Hepatocyte (in vitro differentiated cells): ENCODE measurements at regions not wholly inside any gene's neighbourhood (a gene's known extent, or its start where the extent isn't known, plus 50 kb on each side); places are given as distances from the start of the nearest gene placed in this dataset.

Experiments used
- DNase-seq: peaks from one replicate; pipeline ENCODE4 v3.0.0-alpha.2; 2016; ENCODE audit warnings: low spot score
- H2AFZ ChIP-seq: fragments of 200-600 bp; sonication (generic); 2 replicates; pipeline ENCODE4 v1.6.0; 2016; ENCODE audit warnings: antibody characterized with exemption, mild to moderate bottlenecking
- H3K27ac ChIP-seq: fragments of 200-600 bp; sonication (generic); 2 replicates; pipeline ENCODE4 v1.5.1; 2016; ENCODE audit warnings: mild to moderate bottlenecking
- H3K27me3 ChIP-seq: fragments of 200-600 bp; sonication (generic); 2 replicates; pipeline ENCODE4 v1.6.1; 2016
- H3K36me3 ChIP-seq: fragments of 200-600 bp; sonication (generic); replicated peaks from 2 replicates; pipeline ENCODE4 v1.5.1; 2016; ENCODE audit warnings: low read depth; ENCODE audit not compliant: insufficient read depth
- H3K4me1 ChIP-seq: fragments of 200-600 bp; sonication (generic); 2 replicates; pipeline ENCODE4 v1.5.1; 2016; ENCODE audit warnings: mild to moderate bottlenecking, moderate library complexity; ENCODE audit not compliant: insufficient read depth
- H3K4me2 ChIP-seq: fragments of 200-600 bp; sonication (generic); 2 replicates; pipeline ENCODE4 v1.6.0; 2016
- H3K4me3 ChIP-seq: fragments of 200-600 bp; sonication (generic); 2 replicates; pipeline ENCODE4 v1.5.1; 2016; ENCODE audit warnings: mild to moderate bottlenecking
- H3K79me2 ChIP-seq: fragments of 200-600 bp; sonication (generic); 2 replicates; pipeline ENCODE4 v1.6.0; 2017; ENCODE audit warnings: mild to moderate bottlenecking
- H3K9me2 ChIP-seq: fragments of 200-600 bp; sonication (generic); replicated peaks from 2 replicates; pipeline ENCODE4 v1.6.0; 2017; ENCODE audit warnings: mild to moderate bottlenecking; ENCODE audit not compliant: insufficient read depth
- H3K9me3 ChIP-seq: fragments of 200-600 bp; sonication (generic); 2 replicates; pipeline ENCODE4 v1.5.1; 2016; ENCODE audit warnings: low read depth, mild to moderate bottlenecking
- H4K20me1 ChIP-seq: fragments of 200-600 bp; sonication (generic); 2 replicates; pipeline ENCODE4 v1.6.0; 2016; ENCODE audit warnings: mild to moderate bottlenecking; ENCODE audit not compliant: insufficient read depth, poor library complexity, severe bottlenecking
- EZH2 ChIP-seq: fragments of 200-600 bp; sonication (generic); IDR thresholded peaks from 2 replicates; pipeline ENCODE4 v1.6.1; 2016; ENCODE audit warnings: antibody characterized with exemption, mild to moderate bottlenecking, borderline replicate concordance
- EZH2phosphoT487 ChIP-seq: fragments of 200-600 bp; sonication (generic); IDR thresholded peaks from one replicate; pipeline ENCODE4 v1.6.1; 2018; ENCODE audit warnings: antibody characterized with exemption, mild to moderate bottlenecking, low read depth, moderate library complexity; ENCODE audit not compliant: unreplicated experiment, severe bottlenecking
- WGBS: methylation state at CpG from one replicate; pipeline ENCODE4 v1.1.6; 2016; ENCODE audit warnings: low lambda C conversion rate; ENCODE audit errors: missing lambda C conversion rate; 5-methylcytosine and 5-hydroxymethylcytosine counted together
- TF ChIP-seq, protein P1 (sequence below): fragments of 200-600 bp; sonication (generic); IDR thresholded peaks from 2 replicates; pipeline ENCODE4 v1.5.1; 2016; ENCODE audit warnings: antibody characterized with exemption, mild to moderate bottlenecking; ENCODE audit not compliant: poor library complexity

DNA sequence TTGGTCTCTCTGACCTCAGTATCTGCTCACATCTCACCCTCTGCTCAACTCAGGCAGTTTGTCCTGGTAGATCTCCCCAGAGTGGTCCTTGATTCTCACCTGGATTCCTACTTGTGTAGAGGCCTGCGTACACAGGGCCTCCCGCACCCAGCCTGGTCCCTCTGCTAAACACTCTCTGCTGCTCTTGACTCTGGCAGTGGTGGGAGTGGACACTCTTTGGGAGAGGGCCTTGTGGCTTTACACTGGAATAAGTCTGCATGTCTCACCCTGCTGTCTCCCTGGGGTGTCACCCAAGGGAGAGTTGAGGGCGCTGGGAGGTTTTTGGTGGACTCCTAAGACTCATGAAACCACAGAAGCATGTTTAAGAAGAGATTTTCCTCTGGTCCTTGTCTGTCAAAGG is 57.3 kb upstream of the ECI2 start:
- H3K4me1 ChIP-seq = no peaks in the 10 kb centered on the region
- H3K36me3 ChIP-seq = no peaks in the 10 kb centered on the region
- H3K27me3 ChIP-seq = no peaks in the 10 kb centered on the region
- H4K20me1 ChIP-seq = no peaks in the 10 kb centered on the region
- TF ChIP-seq, protein P1, sequence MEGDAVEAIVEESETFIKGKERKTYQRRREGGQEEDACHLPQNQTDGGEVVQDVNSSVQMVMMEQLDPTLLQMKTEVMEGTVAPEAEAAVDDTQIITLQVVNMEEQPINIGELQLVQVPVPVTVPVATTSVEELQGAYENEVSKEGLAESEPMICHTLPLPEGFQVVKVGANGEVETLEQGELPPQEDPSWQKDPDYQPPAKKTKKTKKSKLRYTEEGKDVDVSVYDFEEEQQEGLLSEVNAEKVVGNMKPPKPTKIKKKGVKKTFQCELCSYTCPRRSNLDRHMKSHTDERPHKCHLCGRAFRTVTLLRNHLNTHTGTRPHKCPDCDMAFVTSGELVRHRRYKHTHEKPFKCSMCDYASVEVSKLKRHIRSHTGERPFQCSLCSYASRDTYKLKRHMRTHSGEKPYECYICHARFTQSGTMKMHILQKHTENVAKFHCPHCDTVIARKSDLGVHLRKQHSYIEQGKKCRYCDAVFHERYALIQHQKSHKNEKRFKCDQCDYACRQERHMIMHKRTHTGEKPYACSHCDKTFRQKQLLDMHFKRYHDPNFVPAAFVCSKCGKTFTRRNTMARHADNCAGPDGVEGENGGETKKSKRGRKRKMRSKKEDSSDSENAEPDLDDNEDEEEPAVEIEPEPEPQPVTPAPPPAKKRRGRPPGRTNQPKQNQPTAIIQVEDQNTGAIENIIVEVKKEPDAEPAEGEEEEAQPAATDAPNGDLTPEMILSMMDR = no peak
- TF ChIP-seq EZH2phosphoT487 = no peak
- TF ChIP-seq EZH2 = no peak
- DNase-seq = no peak
- H3K4me3 ChIP-seq = no peak overlapping the region
- no peaks in the 10 kb centered on the region for H3K79me2 ChIP-seq
- WGBS = 90% methylated on average over 3 of the region's 3 CpGs
- H3K4me2 ChIP-seq = no peak overlapping the region
- H2AFZ ChIP-seq = no peak overlapping the region
- no peaks in the 10 kb centered on the region for H3K9me3 ChIP-seq
- no peak overlapping the region for H3K27ac ChIP-seq
- H3K9me2 ChIP-seq = no peaks in the 10 kb centered on the region

DNA sequence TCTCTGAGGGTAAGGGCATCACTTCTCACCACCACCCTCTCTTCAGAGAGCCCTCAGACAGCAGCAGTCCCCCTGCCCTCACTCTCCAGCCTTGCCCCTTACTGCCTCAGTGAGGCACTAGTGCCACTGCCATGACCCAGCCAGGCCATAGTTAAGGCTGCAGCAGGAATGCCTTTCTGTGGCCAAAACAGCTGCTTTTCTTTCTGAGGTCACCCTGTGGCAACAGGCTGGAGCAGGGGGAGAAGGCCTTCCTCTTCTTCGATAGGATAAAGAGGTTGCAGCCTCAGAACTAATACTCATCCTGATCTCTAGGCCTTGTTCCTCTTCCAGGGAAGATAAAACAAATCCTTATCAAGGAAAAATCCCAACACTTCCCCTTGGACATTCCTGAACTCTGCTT is 56.8 kb upstream of the ECI2 start:
- Histone ChIP-seq H3K4me1 (no peaks in the 10 kb centered on the region), H3K79me2 (no peaks in the 10 kb centered on the region), H4K20me1 (no peaks in the 10 kb centered on the region), H3K36me3 (no peaks in the 10 kb centered on the region), H3K9me3 (no peaks in the 10 kb centered on the region), H3K4me2 (no peak overlapping the region), H3K4me3 (no peak overlapping the region), H3K27me3 (no peaks in the 10 kb centered on the region), H3K27ac (no peak overlapping the region), H2AFZ (no peak overlapping the region), H3K9me2 (no peaks in the 10 kb centered on the region)
- WGBS = 94% methylated on average over 1 of the region's 1 CpG
- TF ChIP-seq EZH2 (no peak), EZH2phosphoT487 (no peak)
- TF ChIP-seq, protein P1 = no peak
- DNase-seq = no peak

DNA sequence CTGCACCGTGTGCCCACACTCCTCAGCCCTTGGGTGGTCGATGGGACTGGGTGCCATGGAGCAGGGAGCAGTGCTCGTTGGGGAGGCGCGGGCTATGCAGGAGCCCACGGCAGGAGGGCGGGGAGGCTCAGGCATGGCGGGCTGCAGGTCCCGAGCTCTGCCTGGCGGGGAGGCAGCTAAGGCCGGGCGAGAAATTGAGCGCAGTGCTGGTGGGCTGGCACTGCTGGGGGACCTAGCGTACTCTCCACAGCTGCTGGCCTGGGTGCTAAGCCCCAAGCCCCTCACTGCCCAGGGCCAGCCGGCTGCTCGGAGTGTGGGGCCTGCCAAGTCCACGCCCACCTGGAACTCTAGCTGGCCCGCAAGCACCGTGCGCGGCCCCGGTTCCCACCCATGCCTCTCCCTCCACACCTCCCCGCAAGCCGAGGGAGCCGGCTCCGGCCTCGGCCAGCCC is 55.9 kb upstream of the ECI2 start:
- Histone ChIP-seq H3K4me2 (no peak overlapping the region), H3K9me3 (no peaks in the 10 kb centered on the region), H3K27me3 (no peaks in the 10 kb centered on the region), H3K79me2 (no peaks in the 10 kb centered on the region), H4K20me1 (no peaks in the 10 kb centered on the region), H3K4me1 (no peaks in the 10 kb centered on the region), H3K36me3 (no peaks in the 10 kb centered on the region), H3K4me3 (no peak overlapping the region), H3K9me2 (no peaks in the 10 kb centered on the region), H2AFZ (no peak overlapping the region), H3K27ac (no peak overlapping the region)
- WGBS = 95% methylated on average over 14 of the region's 27 CpGs
- DNase-seq = no peak
- TF ChIP-seq EZH2 = no peak

DNA sequence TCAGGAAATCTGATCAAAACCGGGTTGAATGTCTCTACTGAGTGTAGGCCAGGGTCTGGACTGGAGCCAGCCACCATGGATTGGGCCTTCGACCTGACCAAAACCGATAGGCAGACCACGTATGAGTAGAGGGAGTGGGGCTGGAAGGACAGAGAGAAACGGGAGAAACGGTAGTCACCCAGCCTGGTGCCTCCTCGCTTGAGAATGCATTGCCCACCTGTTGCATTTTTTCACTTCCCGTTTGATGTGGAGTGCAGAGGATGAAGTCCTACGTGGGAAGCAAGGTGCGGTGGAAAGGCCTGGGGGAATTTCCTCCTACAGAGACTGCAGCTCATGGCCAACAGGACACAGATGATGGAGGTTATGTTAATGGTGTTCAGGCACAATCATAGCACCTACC is 53.9 kb upstream of the ECI2 start:
- TF ChIP-seq EZH2phosphoT487 (no peak), EZH2 (no peak)
- Histone ChIP-seq H3K4me1 (no peaks in the 10 kb centered on the region), H2AFZ (no peak overlapping the region), H4K20me1 (no peaks in the 10 kb centered on the region), H3K79me2 (no peaks in the 10 kb centered on the region), H3K27me3 (no peaks in the 10 kb centered on the region), H3K9me2 (no peaks in the 10 kb centered on the region), H3K36me3 (no peaks in the 10 kb centered on the region), H3K4me2 (no peak overlapping the region), H3K4me3 (no peak overlapping the region), H3K9me3 (no peaks in the 10 kb centered on the region), H3K27ac (no peak overlapping the region)
- DNase-seq = no peak
- 90% methylated on average over 10 of the region's 10 CpGs for WGBS
